GM12892 (cell line): ENCODE measurements at regions not wholly inside any gene's neighbourhood (a gene's known extent, or its start where the extent isn't known, plus 50 kb on each side); places are given as distances from the start of the nearest gene placed in this dataset.

Source experiments
- DNase-seq: peaks from one replicate; pipeline ENCODE4 v3.0.0; 2011; ENCODE audit not compliant: insufficient read length
- FAIRE-seq: peaks from 2 replicates; lab custom pipeline; 2011; peaks lifted over from hg19 to GRCh38; lab: Jason Lieb, UNC
- POLR2A ChIP-seq: IDR thresholded peaks from 2 replicates; pipeline ENCODE4 v1.6.1; 2011; ENCODE audit warnings: low read depth, low read length, control low read depth
- POLR2AphosphoS5 ChIP-seq: IDR thresholded peaks from 2 replicates; pipeline ENCODE4 v1.6.1; 2011; ENCODE audit warnings: low read depth, low read length, control low read depth
- TAF1 ChIP-seq: IDR thresholded peaks from 2 replicates; pipeline ENCODE4 v1.6.1; 2011; ENCODE audit warnings: low read depth, mild to moderate bottlenecking, control low read depth, low read length, borderline replicate concordance

DNA sequence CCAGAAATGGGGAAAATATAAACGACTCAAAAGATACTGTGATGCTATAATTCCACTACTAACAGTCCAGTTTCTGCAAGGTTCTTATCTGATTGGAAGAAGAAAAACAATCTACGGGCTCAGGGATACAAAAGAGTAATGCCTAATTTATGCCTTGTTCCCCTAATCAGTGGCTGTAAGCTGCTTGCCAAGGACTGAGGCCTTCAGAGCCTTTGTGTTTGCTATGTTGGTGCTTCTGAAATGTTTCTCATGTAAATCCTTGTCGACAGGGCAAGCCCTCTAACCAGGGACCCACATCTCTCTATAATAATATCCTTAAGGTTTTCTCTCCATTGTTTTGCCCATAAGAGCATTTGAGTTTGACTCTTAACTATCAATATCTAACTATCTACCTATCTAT, 89.7 kb upstream of the CLDN10 start:
- FAIRE-seq, result no peak
- TF ChIP-seq TAF1 (no peak), POLR2A (no peak), POLR2AphosphoS5 (no peak)
- DNase-seq, result no peak

GRCh38 chr13:95463531-95463930, 89.0 kb upstream of the CLDN10 start:
- no peak for TF ChIP-seq POLR2A
- TF ChIP-seq POLR2AphosphoS5, result no peak
- TF ChIP-seq TAF1, result no peak

DNA sequence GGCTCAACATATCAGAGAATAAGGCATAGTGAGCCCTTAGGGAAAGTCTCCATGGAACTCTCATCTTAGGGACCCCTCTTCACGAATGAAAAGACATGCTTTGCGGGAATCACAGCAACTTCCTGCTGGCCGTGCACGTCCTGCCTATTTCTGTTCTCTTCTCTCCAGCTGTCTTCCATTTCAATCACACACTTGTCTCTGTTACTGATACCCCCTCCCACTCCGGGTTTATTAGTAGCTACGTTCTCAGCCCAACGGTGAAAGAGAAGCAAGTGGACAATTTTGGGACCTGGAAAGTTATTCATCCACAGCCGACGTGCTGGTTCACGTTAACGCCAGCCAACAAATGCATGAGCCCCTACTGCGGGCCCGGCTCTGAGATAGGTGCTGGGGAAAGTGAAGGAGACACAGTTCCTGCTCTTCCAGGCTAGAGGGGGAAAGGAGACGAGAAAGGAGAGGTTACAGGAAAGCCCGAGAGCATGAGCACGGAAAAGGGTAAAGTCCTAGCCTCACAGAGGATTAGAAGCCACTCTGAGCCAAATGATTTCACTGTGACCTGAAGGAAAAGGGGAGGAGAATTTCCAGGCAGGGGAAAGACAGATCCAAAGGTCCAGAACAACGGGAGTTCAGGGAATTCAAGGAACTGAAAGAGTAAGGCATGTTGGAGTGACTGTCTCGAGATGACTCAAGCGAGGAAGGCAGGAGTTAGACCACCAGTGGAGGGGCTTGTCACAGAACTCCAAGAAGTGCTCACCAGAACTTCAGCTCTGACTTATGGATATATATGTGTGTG, 81.8 kb upstream of the CLDN10 start:
- DNase-seq, result no peak
- no peak for FAIRE-seq
- TF ChIP-seq POLR2A, result no peak
- no peak for TF ChIP-seq TAF1
- TF ChIP-seq POLR2AphosphoS5, result no peak

More at GRCh38 chr13:95463531-95463930, 89.0 kb upstream of the CLDN10 start:
- no peak for DNase-seq
- FAIRE-seq, result peak; percentile 75

GRCh38 chr13:95471960-95472359, 80.6 kb upstream of the CLDN10 start:
- DNase-seq (no peak), FAIRE-seq (peak; percentile 21)
- TF ChIP-seq POLR2AphosphoS5 (no peak), TAF1 (no peak), POLR2A (no peak)

DNA sequence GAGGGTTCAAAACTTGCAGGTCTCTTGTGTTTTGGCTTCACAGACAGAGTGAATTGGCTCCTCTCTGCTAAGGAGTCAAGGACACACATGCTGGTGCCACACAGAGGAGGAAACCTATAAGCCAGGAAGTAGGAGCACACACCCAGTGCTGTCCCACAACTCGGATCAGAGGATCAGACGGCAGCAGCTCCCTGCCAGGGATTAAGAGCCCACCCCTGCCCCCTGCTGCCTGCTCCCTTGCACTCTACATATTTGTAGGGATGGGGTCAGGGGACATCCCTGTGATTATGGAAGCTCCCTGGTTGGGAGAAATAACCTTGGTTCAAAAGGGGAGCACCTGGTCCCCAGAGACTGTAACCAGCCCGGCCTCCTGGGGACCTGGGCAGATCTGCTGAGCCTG, 77.5 kb upstream of the CLDN10 start:
- FAIRE-seq, result no peak
- no peak for TF ChIP-seq POLR2AphosphoS5
- no peak for TF ChIP-seq POLR2A
- no peak for TF ChIP-seq TAF1

GRCh38 chr13:95477187-95477586, 75.3 kb upstream of the CLDN10 start:
- FAIRE-seq, result no peak
- no peak for DNase-seq
- TF ChIP-seq TAF1 (no peak), POLR2AphosphoS5 (no peak), POLR2A (no peak)

More for the DNA sequence above, 77.5 kb upstream of the CLDN10 start:
- no peak for DNase-seq

DNA sequence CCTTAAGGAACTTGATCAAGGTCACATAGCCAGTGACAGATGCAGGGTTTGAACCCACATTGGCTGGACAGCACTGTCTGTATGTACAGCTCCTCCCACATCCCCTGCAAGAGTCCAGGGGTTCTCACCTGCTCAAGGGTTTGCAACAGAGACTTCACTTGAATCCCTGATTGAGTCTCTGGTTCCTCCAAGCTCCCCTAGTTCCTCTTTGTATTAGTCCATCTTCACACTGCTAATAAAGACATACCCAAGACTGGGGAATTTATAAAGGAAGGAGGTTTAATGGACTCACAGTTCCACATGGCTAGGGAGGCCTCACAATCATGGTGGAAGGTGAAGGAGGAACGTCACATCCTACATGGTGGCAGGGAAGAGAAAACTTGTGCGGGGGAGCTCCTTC, 72.8 kb upstream of the CLDN10 start:
- no peak for DNase-seq
- peak; percentile 83 for FAIRE-seq
- TF ChIP-seq POLR2A (no peak), TAF1 (no peak), POLR2AphosphoS5 (no peak)

GRCh38 chr13:95480131-95480545, 72.4 kb upstream of the CLDN10 start:
- peak; percentile 78 for FAIRE-seq
- TF ChIP-seq POLR2A, result no peak
- TF ChIP-seq TAF1, result no peak
- TF ChIP-seq POLR2AphosphoS5, result no peak
- no peak for DNase-seq

GRCh38 chr13:95480791-95481780, 71.4 kb upstream of the CLDN10 start:
- TF ChIP-seq POLR2AphosphoS5 (no peak), POLR2A (no peak), TAF1 (no peak)
- no peak for DNase-seq
- FAIRE-seq, result no peak

GRCh38 chr13:95484052-95484451, 68.5 kb upstream of the CLDN10 start:
- TF ChIP-seq POLR2A, result no peak
- no peak for TF ChIP-seq POLR2AphosphoS5
- no peak for TF ChIP-seq TAF1
- DNase-seq (no peak), FAIRE-seq (no peak)

DNA sequence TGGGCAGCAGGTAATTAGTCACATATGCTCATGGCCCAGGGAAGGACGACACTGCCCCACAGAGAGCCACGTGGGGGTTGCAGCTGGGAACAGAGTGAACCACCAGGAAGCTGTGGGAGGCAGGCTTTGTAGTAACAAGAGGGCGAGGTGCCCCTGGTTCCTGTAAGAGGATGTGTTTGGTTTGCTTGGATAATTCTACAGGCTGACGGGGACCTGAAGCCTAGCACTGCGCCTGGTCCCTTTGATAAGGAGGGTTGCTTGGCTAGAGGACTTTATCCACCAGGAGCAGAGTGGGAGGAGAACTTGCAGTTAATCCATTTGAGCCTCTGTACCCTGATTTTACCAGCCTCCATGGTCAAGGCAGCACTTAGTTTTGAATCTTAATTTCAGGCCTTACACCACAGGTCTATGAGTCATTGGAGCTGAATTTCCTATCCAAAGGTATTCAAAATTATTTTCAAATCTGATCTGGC, 67.4 kb upstream of the CLDN10 start:
- FAIRE-seq, result no peak
- DNase-seq, result no peak
- no peak for TF ChIP-seq POLR2AphosphoS5
- TF ChIP-seq POLR2A, result no peak
- TF ChIP-seq TAF1, result no peak
